Myocyte (in vitro differentiated cells): ENCODE measurements at regions not wholly inside any gene's neighbourhood (a gene's known extent, or its start where the extent isn't known, plus 50 kb on each side); places are given as distances from the start of the nearest gene placed in this dataset.
"Not testable (repeated sequence)": the region's sequence is repeated elsewhere in the genome, so short reads cannot be mapped to it uniquely, and the experiment has no call there.

Experiments used
- DNase-seq: peaks from one replicate; pipeline ENCODE4 v3.0.0-alpha.2; 2012; ENCODE audit warnings: low read depth

DNA sequence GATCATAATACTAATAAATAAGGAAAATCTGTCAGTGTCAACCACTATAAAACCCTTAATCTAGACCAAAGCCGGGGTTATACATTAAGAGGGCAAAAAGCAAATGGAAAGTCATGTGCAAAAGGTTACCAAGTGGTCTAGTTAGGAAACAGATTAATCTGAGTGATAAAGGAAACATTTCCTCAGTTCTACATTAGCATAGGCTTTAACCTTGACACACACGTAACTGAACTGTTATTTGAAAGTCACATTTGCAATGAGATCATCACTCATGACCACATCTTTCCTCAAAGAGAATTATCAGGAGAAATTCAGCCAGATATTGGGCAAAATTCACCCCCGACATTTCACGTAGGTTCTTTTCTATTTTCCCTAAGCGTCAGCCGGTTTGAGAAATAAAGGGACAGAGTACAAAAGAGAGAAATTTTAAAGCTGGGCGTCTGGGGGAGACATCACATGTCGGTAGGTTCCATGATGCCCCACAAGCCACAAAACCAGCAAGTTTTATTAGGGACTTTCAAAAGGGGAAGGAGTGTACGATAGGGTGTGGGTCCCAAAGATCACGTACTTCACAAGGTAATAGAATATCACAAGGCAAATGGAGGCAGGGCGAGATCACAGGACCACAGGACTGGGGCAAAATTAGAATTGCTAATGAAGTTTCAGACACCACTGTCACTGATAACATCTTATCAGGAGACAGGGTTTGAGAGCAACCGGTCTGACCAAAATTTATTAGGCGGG is 76.8 kb upstream of the DST start:
- DNase-seq: not testable (repeated sequence)

DNA sequence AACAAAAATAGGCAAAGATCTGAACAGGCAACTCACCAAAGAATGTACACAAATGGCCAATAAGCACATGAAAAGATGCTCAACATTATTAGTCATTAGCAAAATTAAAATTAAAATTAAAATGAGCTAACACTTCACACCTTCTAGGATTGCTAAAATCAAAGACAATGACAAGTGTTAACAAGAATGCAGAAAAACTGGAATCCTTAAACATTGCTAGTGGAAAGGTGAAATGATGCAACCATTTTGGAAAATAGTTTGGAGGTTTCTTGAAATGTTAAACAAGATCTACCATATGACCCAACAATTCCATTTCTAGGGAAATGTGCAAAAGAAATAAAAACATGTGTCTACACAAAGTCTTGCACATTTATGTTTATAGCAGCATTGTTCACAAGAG is 75.5 kb upstream of the DST start:
- DNase-seq: no peak

DNA sequence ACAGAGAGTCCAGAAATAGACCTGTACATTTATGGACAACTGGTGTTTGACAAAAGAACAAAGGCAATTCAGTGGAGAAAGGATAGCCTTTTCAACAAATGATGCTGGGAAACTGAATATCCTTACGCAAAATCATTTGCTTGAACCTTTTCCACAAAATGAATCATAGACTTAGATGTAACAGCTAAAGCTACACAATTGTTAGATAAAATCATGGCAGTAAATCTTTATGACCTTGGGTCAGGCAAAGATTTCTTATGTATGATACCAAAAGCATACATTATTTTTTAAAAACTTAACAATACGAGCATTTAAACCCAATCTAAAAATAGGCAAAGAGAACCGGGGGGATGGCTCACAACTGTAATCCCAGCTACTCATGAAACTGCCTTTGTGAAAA is 73.5 kb upstream of the DST start:
- DNase-seq: no peak

DNA sequence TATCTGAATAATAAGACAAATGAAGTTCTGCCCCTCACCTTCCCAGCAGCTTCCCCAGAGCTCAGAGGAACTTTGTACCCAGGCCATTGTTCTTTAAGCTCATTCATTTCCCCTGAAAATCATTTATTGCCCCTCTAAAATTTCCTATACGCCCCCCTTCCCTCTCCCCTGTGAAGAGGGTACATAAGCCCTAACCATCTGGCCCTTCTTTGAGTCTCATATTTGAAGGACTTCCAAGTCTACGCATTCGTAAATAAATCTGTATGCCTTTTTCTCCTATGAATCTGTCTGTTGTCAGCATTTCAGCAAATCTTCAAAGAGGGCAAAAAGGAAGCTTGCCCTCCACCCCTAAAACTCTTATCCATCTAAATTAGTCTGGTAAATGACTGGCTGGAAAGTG is 73.1 kb upstream of the DST start:
- DNase-seq: no peak

DNA sequence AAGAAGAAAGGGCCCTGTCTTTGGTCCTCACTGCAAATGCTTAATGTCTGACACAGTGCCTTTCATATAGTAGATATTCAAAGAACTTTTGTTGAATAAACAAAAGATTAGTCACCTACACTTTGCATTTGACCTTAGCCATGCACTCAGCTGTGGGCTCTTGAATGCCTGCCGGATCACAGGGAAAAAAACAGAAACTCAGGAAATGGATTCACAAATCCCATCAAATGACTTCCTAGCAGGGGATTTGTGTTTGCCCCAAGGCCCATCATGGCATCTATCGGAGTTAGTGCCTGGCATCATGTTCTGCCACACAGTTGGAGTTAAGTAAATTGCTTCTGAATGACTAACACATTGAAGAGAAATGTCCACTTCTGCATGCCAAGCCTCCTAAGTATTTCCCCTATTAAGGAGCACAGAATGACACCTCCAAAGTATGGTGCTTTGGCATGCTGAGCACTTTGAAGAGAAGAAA is 72.3 kb upstream of the DST start:
- peak; percentile 70 for DNase-seq

DNA sequence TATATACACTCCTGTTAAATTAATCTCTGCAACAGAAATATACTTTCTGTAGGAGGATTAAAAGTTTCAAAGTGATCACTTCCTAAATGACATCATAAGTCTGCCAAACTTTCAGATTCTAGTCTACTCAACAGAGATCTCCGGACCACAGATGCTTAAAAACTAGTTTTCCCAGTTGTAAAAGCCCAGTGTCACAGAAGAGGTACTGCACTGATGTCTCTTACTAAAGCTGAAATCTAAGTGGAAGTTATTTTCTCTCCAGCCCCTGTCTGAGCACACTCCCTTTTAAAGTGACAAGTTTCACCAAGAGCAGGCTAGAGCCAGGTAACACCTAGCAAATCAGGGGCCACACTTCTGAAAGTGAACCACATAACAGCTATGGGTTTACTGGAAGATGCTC is 71.6 kb upstream of the DST start:
- no peak for DNase-seq

DNA sequence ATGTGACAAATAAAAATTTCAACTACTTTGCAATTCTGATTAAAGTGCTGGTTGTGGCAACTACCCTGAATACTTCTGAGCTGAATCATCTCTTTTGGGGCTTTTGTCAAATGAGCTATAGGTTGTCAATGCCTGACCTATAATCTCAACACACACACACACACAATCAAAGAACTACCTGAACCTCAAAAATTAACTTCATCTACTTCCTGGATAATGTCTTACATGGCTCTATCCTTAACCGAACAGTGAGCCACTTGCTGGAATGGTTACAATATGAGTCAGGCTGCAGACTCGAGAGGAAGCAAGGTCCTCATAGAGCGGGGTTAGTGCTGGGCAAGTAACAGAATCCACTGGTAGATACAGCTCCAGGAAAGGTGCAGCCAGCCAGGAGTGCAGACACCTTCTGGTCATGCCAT is 70.6 kb upstream of the DST start:
- peak; percentile 80 for DNase-seq

DNA sequence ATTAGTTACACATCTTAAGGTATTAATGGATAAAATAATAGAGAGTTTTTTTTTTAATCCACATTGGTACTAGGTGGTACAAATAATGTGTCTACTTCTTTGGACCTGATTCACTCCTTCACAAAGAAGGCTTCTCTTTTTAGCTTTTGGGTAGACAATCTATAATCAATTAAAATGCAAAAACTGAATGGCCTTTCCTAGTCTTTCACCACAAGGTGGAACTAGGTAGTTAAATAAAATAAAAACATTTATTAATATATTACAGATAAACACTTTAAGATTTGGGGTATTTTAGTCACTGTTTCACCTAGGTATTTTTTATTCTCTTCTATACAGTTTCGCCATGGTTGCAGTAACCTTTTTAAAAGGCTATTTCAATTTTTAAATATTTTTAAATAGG is 68.3 kb upstream of the DST start:
- no peak for DNase-seq

DNA sequence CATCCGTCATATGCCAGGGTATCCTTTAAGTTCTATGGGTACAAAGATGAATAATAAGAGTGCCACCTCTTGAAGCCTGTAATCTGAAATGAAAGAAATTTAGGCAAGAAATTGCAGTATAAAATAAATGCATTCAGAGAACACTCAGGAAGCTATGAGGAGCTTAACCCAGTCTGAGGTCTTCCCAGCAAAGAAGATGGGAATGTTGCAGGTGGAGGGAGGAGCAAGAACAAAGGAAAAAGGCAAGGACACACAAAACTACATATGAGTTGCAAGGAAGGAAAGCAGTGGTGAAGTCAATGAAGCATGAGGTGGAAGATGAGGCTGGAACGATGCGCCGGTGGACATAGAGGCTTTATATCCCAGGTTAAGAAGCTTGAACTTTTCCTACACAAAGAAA is 67.0 kb upstream of the DST start:
- no peak for DNase-seq

DNA sequence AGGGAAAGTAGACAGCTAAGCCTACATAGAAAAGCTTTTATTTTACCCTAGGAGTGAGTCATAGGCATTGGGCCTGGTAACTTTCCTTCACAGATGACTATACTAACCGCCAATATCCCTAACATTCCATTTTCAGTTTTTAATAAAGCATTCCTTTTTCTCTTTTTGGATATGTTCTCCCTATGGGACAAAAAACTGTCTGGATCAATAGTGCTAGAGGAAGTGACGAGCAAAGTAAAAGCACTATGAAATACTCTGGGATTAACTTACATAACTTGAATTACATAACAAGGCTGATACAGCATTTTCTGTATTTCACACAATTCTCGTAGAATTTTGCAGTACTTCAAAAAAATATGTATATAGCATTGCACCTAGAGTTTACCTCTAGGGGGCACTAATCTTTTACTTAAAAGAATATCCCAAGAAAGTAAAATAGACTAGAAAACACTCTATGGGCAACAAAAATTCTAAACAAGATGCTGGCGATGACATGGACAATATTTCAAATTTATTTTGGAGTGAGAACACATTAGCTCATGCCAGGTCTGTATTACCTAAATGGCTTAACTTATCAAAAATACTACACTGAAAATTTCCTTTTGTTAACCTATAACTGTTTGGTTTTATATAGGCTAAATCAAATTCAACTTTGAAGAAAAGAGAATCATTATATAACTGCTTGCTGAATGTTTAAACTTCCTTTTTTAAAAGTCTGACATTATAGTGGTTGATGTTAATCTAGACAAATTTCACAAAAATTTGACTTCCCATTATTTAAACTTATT is 66.3 kb upstream of the DST start:
- DNase-seq: peak; percentile 60

DNA sequence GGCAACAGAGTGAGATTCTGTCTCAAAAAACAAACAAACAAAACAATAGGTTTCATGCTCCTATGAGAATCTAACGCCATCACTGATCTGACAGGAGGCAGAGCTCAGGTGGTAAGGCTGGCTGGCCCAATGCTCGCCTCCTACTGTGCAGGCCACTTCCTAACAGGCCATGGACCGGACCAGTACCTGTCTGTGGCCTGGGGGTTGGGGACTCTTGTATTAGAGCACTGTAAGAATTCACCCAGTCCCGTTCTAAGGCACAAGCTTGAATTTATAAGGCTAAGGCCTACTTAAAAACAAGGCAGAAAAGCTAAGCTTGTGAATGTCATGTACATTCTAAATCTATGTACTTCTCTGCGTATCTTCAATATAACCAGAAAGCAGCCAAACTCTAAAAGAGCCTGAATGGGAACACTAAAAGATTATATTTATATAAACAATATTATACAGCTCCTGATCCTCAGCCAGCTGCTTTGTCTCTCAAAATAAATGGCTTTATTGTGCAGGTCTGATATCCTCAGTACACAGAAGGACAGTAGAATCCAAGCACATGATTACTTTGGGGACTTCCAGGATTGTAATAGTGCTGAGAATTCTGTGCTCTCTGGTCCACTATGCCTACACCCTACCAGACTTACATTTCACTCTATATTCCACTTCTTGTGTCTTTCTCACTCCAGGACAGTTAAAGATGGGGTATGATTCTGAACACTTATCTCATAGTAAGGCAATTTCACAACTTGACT is 64.5 kb upstream of the DST start:
- no peak for DNase-seq

DNA sequence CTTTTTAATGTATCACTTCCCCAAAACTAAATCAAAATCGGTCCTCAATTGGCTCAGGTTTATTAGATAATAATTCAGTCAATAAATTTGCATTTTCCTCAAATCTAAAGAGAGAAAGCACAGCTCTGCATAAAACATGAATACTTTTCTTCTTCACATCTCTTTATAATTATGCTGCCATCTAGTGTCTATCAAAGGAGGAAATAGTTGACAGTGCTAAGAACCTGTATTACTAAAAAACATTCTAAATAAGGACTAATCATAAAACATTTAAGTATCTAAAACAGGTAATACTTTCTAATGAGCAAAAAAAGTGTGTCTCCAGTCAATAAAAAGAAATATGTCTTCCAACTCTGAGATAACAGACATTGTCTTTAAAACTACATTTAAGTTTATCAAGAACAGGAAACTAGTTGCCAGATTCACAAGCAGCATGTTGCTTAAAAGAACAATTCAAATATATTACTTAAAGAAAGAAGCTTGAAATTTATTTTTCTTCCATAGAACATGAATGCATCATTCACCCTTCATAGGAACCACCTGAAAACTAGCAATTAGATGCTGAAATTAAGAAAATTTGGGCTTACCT is 56.5 kb upstream of the DST start:
- DNase-seq: peak; percentile 40

DNA sequence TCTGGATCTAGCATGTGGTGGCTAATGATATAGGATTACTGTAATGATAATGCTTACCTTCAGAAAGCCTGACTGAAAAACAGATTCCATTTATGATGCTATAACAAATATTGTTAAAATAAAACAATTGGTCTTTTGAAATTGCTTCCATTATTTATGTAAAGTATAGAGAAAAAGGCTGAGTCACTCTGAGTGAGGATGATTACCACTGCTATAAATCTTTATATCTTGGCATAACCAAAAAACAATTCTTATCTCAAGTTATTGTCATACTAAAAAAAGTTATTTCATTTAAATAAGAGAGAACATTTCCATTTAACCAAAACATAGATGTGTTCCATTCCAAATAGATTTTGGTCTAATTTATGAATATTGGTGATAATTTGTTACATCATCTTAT is 53.0 kb upstream of the DST start:
- no peak for DNase-seq

DNA sequence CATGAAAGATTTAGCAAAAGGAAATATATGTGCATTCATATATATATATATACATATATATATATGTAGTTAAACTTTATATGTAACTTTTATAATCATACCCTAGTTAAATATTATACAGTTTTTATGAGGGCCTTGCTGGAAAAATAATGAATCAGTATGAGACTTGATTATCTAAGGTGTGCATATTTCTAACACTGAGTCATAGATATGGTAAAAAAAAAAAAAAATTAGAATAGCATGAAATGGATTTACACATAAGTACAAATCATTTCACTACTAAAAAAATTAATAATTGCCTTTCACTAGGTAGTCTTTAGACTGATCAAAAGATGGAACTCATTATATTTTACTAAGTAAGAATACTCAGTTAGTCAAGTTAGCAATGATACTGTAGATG is 51.3 kb upstream of the DST start:
- DNase-seq: no peak

DNA sequence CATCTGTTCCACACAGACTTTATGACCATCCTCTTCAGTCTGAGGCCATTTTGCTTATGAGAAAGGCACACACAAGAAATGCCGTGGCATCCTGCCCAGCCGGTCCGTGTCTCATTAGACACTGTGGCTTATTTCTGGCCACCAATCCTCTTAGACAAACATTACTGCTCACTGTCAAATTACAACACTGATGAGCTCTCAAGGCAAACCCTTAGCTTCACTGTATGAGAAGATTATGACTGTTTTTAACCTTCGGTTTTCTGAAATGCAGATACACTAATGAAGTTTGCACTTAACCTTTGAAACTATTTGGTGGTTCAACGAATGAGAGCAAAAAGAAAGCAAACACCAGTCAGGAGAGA is 50.5 kb upstream of the DST start:
- peak; percentile 94 for DNase-seq

DNA sequence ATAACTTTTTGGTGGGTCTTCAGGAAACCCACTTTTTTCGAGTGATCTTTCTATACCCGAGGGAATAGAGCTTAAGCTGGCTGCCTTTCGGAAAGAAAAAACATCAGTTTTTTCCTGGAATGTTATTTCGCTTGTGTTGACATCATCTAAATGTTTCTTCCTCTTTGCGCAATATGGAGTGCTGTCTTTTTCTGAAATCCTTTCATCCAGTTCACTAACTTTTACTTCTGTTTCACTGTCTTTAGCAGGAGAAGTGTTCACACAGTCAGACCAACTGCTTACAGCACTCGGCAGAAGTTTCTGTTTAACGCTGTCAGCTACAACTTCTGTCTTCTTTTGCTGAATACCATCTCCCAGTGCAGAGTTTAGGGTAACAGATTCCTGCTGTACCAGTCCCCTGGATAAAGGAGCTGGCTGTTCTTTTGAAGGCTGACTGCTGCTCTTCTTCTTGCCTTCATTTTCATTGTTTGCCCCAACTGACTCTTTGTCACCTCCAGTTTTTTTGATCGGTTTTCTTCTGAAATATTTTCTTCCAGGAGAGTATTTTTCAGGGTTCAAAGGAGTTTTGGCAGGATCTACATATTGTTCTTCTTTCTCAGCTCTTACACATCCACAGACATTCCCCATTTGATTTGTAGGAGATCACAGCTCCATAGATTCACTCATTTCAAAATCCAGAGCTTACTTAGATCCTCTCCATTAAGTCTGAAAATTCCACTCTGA is 50.0 kb upstream of the DST start:
- peak; percentile 65 for DNase-seq
